AG08395 (cell line): ENCODE measurements at regions not wholly inside any gene's neighbourhood (a gene's known extent, or its start where the extent isn't known, plus 50 kb on each side); places are given as distances from the start of the nearest gene placed in this dataset.

Experiments
- DNase-seq: peaks from one replicate; pipeline ENCODE4 v3.0.0; 2012; ENCODE audit warnings: mixed read lengths, low spot score

GRCh38 chr11:13221722-13222121 is 55.9 kb upstream of the BMAL1 start:
- no peak for DNase-seq

GRCh38 chr11:13222285-13222684 is 55.3 kb upstream of the BMAL1 start:
- no peak for DNase-seq

GRCh38 chr11:13223112-13223511 is 54.5 kb upstream of the BMAL1 start:
- DNase-seq: no peak

GRCh38 chr11:13224324-13224723 is 53.3 kb upstream of the BMAL1 start:
- DNase-seq: no peak

GRCh38 chr11:13225038-13226001 is 52.3 kb upstream of the BMAL1 start:
- DNase-seq: no peak

GRCh38 chr11:13227676-13228255 is 49.8 kb upstream of the BMAL1 start:
- no peak for DNase-seq
